ENCODE measurements at regions not wholly inside any gene's neighbourhood (a gene's known extent, or its start where the extent isn't known, plus 50 kb on each side); places are given as distances from the start of the nearest gene placed in this dataset.

DNA sequence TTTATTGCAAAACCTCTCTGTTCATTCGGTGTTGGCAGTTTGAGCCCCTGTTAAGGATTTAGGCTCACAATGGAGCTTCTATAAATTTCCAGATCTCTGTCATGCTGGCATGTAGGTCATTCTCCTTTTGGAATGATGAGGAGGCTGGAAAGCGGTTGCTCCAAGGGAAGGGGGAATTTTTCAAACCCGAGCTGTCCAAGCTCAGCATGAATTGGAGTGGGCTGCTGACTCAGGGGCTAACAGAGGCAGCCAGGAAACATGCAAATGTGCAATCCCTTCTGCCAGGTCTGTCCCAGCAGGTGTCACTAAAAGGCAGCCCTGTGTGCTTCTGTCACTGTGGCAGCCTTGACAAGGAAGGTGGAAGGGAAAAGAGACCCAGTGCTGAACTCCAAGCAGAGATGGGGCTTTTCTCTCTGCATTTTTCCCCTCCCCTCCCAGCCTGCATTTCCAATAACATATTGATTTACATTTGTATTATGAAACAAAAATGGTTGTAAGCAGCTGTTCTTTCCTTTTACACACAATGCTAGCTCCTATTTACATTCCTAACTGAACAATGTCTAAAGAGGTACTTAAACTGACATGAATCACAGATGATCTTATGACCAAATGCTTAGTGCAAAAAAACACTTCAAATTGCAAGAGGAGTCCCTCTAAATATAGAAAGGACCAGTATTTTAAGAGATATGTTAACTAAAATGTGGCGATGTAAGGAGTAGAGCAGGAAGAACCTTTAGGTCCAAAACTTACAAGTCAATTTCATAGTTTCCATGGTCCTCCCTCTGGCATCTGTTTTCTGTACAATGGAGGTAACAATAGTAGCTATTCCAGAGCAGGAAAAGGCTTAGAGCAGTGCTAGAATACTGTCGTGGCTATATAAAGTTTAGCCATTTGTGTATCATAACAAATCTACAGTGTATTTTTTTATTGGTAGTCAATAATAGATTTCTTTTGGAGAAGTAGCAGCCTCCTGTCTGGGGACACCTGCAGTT lies 84.5 kb upstream of the ATP10A start:
- H3K27ac ChIP-seq, result no peak overlapping the region
- no peaks in the 10 kb centered on the region for H3K36me3 ChIP-seq
- no peaks in the 10 kb centered on the region for H3K4me1 ChIP-seq (ENCODE audit: low read depth)

DNA sequence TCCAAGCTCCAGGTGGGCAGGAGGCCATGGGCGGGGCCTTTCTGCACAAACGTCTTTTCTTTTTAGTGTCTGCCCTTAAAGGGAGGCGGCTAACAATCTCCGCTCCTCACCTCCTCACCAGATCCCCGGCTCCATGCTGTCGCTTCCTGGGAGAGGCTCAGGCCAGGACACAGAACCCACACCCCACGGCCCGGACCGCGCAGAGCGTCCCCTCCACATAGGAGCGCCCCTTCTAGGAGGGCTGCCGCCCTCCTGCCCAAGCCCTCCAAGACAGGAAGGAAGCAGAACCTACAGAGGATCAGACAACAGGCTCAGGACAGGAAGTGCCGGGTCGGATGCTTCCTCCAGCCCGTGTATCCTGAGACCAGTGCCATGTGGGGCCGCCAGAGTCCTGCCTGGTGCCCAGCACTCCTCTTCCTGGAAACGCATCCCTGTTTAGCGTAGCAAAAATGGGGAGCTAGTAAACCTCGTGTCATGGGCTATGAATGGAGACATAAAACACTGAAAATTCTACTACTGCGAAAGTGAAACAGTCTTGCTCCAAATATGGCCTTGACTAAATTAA lies 83.2 kb upstream of the ATP10A start:
- no peak for DNase-seq (ENCODE audit: low read depth in 1 of 2, low spot score in 1 of 2)

More for the DNA sequence above, 84.5 kb upstream of the ATP10A start:
- H3K9me3 ChIP-seq (ENCODE audit: low read depth), result no peaks in the 10 kb centered on the region
- H3K27me3 ChIP-seq, result no peaks in the 10 kb centered on the region
- TF ChIP-seq, protein P1, sequence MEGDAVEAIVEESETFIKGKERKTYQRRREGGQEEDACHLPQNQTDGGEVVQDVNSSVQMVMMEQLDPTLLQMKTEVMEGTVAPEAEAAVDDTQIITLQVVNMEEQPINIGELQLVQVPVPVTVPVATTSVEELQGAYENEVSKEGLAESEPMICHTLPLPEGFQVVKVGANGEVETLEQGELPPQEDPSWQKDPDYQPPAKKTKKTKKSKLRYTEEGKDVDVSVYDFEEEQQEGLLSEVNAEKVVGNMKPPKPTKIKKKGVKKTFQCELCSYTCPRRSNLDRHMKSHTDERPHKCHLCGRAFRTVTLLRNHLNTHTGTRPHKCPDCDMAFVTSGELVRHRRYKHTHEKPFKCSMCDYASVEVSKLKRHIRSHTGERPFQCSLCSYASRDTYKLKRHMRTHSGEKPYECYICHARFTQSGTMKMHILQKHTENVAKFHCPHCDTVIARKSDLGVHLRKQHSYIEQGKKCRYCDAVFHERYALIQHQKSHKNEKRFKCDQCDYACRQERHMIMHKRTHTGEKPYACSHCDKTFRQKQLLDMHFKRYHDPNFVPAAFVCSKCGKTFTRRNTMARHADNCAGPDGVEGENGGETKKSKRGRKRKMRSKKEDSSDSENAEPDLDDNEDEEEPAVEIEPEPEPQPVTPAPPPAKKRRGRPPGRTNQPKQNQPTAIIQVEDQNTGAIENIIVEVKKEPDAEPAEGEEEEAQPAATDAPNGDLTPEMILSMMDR (IDR thresholded peaks at IDR 0.05; ENCODE audit: low read depth, low read length), result no peak
- peak in 1 of 2 donors; percentile 30 for DNase-seq (ENCODE audit: low read depth in 1 of 2, low spot score in 1 of 2)
- no peak overlapping the region for H3K4me3 ChIP-seq

DNA sequence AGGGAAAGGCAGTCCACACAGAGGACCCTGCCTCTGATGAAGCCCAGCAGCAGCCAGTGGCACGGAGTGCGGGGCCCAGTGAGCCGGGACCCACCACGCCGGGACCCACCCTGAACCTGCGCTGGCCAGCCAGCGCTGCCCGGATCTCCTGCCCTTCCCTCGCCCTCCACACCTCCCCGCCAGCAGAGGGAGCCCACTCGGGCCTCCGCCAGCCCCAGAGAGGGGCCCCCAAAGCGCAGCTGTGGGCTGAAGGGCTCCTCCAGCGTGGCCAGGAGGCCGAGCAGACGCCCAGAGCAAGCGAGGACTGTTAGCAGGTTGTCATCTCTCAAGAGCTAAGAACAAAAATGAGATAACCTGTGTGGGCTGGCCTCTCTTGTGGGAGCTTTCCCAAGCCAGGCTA lies 81.3 kb upstream of the ATP10A start:
- Histone ChIP-seq H3K36me3 (no peaks in the 10 kb centered on the region), H3K4me3 (no peak overlapping the region), H3K27me3 (no peaks in the 10 kb centered on the region), H3K4me1 (ENCODE audit: low read depth) (no peaks in the 10 kb centered on the region), H3K27ac (no peak overlapping the region), H3K9me3 (ENCODE audit: low read depth) (no peaks in the 10 kb centered on the region)
- DNase-seq (ENCODE audit: low read depth in 1 of 2, low spot score in 1 of 2), result no peak
- TF ChIP-seq, protein P1 (IDR thresholded peaks at IDR 0.05; ENCODE audit: low read depth, low read length), result no peak

More for the DNA sequence above, 83.2 kb upstream of the ATP10A start:
- Histone ChIP-seq H3K4me1 (ENCODE audit: low read depth) (no peaks in the 10 kb centered on the region), H3K36me3 (no peaks in the 10 kb centered on the region), H3K9me3 (ENCODE audit: low read depth) (no peaks in the 10 kb centered on the region), H3K4me3 (no peak overlapping the region), H3K27ac (no peak overlapping the region), H3K27me3 (no peaks in the 10 kb centered on the region)
- TF ChIP-seq, protein P1 (IDR thresholded peaks at IDR 0.05; ENCODE audit: low read depth, low read length), result no peak

DNA sequence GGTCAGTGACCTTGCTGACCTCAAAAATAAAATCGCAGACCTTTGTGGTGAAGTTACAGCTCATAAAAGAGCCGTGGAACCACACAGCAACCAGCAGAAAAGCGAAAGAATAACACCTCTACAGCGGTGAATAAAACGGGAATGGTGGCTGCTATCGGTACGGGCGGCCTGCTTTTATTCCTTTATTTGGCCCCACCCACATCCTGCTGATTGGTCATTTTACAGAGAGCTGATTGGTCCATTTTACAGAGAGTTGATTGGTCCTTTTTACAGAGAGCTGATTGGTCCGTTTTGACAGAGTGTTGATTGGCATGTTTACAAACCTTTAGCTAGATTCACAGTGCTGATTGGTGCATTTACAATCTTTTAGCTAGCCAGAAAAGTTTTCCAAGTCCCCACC lies 80.7 kb upstream of the ATP10A start:
- Histone ChIP-seq H3K4me3 (no peak overlapping the region), H3K27ac (no peak overlapping the region), H3K27me3 (no peaks in the 10 kb centered on the region), H3K9me3 (ENCODE audit: low read depth) (no peaks in the 10 kb centered on the region), H3K36me3 (no peaks in the 10 kb centered on the region), H3K4me1 (ENCODE audit: low read depth) (no peaks in the 10 kb centered on the region)
- no peak for DNase-seq (ENCODE audit: low read depth in 1 of 2, low spot score in 1 of 2)
- TF ChIP-seq, protein P1 (IDR thresholded peaks at IDR 0.05; ENCODE audit: low read depth, low read length), result no peak

DNA sequence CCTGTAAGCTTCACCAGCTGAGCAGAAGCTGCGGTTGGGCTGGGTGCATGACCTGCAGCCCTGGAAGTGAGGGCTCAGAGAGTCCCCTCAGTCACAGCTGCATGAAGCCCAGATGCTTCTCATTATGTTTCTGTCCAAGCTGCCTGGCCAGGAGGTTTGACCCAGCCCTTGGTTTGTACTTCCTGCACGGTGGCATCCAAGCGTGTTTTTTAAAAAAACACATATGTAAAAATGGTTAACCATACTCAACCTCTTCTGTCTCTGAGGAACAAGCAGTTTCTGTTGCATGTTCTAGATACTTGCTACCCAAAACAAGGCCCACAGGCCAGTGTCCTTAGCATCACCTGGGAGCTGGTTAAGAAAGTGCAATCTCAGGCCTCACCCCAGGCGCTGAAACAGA lies 76.0 kb upstream of the ATP10A start:
- Histone ChIP-seq H3K4me1 (ENCODE audit: low read depth) (no peaks in the 10 kb centered on the region), H3K4me3 (no peak overlapping the region), H3K27me3 (no peaks in the 10 kb centered on the region), H3K9me3 (ENCODE audit: low read depth) (no peaks in the 10 kb centered on the region), H3K36me3 (no peaks in the 10 kb centered on the region), H3K27ac (no peak overlapping the region)
- no peak for DNase-seq (ENCODE audit: low read depth in 1 of 2, low spot score in 1 of 2)
- TF ChIP-seq, protein P1 (IDR thresholded peaks at IDR 0.05; ENCODE audit: low read depth, low read length), result no peak
